ENCODE measurements at regions not wholly inside any gene's neighbourhood (a gene's known extent, or its start where the extent isn't known, plus 50 kb on each side); places are given as distances from the start of the nearest gene placed in this dataset.

- TF ChIP-seq POLR2A (IDR thresholded peaks at IDR 0.05) (no peak), CTCF (IDR thresholded peaks at IDR 0.05) (no peak)
Measured at GRCh38 chr1:55473661-55474060, 258.5 kb upstream of the USP24 start.

Data from testis (tissue), 2 donors.